WI38 (cell line): ENCODE measurements at regions not wholly inside any gene's neighbourhood (a gene's known extent, or its start where the extent isn't known, plus 50 kb on each side); places are given as distances from the start of the nearest gene placed in this dataset.
A peak's percentile ranks its signal among the peaks of the same experiment; 100 is the strongest.

Experiments
- H3K4me3 ChIP-seq: 2 replicates; pipeline ENCODE4 v1.5.1; 2011; ENCODE audit warnings: low read depth, mild to moderate bottlenecking, control low read depth, low read length
- TF ChIP-seq, protein P1 (sequence below): IDR thresholded peaks from 2 replicates; pipeline ENCODE4 v1.5.1; 2012; ENCODE audit warnings: low read depth, mild to moderate bottlenecking, control low read depth, low read length

DNA sequence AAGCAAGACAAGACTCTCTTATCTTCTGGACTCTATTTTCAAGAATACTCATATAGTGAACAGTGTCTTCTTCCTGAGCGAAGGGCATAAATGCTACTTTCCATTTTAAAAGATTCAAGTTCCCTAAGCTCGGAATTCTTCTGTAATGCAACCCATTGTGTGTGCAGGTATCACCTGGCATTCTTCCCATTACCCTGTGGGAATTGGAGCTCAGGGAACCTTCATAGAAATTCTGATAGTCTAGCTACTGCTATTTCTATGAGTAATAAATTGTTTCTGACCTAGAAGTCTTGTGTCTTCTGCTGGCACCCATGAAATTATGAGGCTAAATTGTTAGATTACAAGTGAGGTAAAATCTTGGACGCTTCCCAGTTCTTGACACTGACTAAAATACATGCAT lies 324.1 kb upstream of the DIPK2B start:
- TF ChIP-seq, protein P1, sequence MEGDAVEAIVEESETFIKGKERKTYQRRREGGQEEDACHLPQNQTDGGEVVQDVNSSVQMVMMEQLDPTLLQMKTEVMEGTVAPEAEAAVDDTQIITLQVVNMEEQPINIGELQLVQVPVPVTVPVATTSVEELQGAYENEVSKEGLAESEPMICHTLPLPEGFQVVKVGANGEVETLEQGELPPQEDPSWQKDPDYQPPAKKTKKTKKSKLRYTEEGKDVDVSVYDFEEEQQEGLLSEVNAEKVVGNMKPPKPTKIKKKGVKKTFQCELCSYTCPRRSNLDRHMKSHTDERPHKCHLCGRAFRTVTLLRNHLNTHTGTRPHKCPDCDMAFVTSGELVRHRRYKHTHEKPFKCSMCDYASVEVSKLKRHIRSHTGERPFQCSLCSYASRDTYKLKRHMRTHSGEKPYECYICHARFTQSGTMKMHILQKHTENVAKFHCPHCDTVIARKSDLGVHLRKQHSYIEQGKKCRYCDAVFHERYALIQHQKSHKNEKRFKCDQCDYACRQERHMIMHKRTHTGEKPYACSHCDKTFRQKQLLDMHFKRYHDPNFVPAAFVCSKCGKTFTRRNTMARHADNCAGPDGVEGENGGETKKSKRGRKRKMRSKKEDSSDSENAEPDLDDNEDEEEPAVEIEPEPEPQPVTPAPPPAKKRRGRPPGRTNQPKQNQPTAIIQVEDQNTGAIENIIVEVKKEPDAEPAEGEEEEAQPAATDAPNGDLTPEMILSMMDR: no peak
- no peak overlapping the region for H3K4me3 ChIP-seq

DNA sequence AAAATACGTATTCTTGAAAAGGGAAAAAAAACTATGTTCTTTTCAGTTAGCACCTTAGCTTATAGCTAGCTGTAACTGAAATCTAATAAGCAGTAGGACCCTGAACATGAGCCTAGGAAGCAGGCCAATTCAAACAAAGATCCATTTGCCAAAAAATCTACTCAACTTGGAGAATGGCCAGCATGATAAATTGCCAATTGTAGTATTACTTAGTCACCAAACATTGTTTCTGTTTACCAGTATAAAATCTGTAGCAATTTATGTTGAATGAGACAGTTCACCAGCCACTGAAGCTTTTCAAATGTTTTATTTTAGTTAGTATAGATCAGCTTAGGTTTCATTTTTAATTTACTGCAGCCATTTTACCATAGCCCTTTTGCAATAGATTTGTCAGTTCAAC lies 323.6 kb upstream of the DIPK2B start:
- TF ChIP-seq, protein P1: no peak
- H3K4me3 ChIP-seq: no peak overlapping the region

- TF ChIP-seq, protein P1: no peak
- no peak overlapping the region for H3K4me3 ChIP-seq
Observed at GRCh38 chrX:45518552-45518951, 317.9 kb upstream of the DIPK2B start.

DNA sequence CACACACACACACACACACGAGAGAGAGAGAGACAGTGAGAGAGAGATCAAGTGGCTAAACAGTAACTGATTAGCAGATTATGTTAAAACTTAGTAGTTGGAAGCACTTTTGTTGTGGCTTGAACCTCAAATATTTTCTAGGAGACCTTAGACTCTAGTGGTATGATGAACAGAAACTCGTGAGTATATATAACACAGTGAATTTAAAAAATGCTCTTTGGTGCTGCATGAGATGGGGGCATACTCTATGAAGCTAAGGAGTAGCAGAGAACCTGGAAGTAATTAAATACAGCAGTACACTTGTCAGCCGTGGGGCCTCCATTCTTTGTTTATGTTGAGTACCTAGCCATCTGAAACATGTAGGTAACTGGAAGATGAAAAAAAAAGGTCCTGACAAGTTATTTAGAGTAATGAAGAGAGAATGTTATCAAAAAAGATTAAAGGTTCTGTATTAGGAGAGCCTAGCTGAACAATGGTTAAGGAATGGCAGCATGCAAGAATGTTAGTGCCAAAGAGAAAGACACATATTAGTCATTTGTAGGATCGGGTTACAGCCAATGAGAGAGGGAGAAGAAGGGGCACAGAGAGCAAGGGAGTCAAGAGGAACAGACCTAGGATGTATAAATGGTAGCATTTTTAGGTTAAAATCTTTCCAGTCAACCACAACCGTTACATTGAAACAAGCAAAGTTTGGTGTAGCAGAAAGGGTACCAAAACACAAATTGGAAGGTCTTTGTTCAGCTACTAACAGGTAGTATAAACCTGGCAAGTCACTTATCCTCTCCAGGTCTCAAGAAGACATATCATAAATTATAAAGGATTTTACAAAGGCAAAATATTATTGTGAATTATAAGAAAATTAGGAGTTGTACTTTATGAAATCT lies 316.7 kb upstream of the DIPK2B start:
- no peak overlapping the region for H3K4me3 ChIP-seq
- TF ChIP-seq, protein P1: no peak

- no peak overlapping the region for H3K4me3 ChIP-seq
- TF ChIP-seq, protein P1: peak; percentile 64
Observed at GRCh38 chrX:45515262-45516215, 314.9 kb upstream of the DIPK2B start.

DNA sequence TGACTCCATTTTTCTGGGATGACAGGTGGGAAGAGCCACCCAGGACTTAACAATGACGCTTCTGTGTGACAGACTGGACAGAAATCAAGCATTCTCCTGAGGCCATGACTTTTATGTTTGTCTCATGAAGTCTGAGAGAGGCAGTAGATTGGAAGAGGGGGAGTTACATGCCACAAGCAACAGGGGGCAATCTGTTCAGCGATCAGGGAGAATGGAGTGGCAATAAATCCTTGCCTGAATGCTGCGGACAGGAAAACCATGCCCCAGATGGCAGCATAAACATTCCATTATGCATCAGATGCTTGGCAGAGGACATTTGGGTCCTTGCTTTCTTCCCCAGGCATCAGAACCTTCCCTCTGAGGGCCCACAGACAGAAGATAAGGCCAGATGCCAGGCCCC lies 312.4 kb upstream of the DIPK2B start:
- TF ChIP-seq, protein P1: no peak
- no peak overlapping the region for H3K4me3 ChIP-seq
